ENCODE measurements at regions not wholly inside any gene's neighbourhood (a gene's known extent, or its start where the extent isn't known, plus 50 kb on each side); places are given as distances from the start of the nearest gene placed in this dataset.

DNA sequence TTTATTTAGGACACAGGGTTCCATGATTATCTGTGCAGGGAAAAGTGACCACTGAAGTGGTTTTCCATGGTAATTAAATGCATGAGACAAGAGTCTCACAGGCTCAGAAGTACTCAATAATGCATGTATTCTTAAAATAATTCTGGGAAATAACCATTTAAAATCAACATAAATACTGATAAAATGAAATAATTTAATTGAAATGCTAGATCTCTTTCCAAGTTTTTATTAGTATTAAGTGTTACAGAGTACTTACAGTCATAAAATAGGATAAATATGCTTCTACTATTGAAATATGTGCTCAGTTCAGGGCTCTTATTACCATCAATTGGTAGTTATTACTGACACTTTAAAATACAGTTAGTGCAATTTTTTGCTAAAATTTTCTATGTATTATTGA, 916.0 kb upstream of the GJE1 start:
- H3K9ac ChIP-seq (ENCODE audit: insufficient read length, low read depth), result no peak overlapping the region
- no peak overlapping the region for H3K4me3 ChIP-seq (ENCODE audit: insufficient read length, low read depth)
- DNase-seq (ENCODE audit: low read depth, low spot score), result no peak
- H3K4me1 ChIP-seq (ENCODE audit: insufficient read depth, insufficient read length), result no peaks in the 10 kb centered on the region
- no peaks in the 10 kb centered on the region for H3K36me3 ChIP-seq (ENCODE audit: insufficient read depth, insufficient read length, low read length)
- TF ChIP-seq ZNF274 (IDR thresholded peaks at IDR 0.05; ENCODE audit: low read depth, low read length) (no peak), SUZ12 (IDR thresholded peaks at IDR 0.05; ENCODE audit: extremely low read depth, insufficient read depth, insufficient read length) (no peak), YY1 (IDR thresholded peaks at IDR 0.05; ENCODE audit: insufficient read depth, insufficient read length) (no peak)
- H3K9me3 ChIP-seq (ENCODE audit: insufficient read depth, low read length), result peaks cover 17% of the 10 kb centered on the region
- H3K27me3 ChIP-seq (ENCODE audit: insufficient read depth, insufficient read length), result no peaks in the 10 kb centered on the region

DNA sequence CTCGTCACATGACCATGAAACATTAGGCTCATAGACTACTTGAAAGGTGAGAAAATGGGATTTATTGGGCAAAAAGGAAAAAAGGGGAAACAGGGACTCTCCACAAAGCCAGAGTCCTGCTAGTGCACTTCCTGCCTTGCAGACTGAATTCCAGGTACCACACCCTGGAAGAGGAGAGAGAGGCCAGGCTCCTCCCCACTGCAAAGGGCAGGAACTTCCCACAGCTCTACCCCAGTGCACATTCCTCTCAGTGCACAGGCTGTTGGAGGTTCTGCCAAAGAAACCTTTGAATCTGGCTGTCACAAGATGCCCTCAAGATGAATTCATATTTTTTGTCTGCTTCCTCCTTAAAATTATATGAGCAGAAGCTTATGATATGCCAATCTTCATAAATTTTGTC, 920.4 kb upstream of the GJE1 start:
- H3K36me3 ChIP-seq (ENCODE audit: insufficient read depth, insufficient read length, low read length), result no peaks in the 10 kb centered on the region
- H3K9ac ChIP-seq (ENCODE audit: insufficient read length, low read depth), result no peak overlapping the region
- no peaks in the 10 kb centered on the region for H3K9me3 ChIP-seq (ENCODE audit: insufficient read depth, low read length)
- no peak for TF ChIP-seq ZNF274 (IDR thresholded peaks at IDR 0.05; ENCODE audit: low read depth, low read length)
- TF ChIP-seq SUZ12 (IDR thresholded peaks at IDR 0.05; ENCODE audit: extremely low read depth, insufficient read depth, insufficient read length), result no peak
- no peak for TF ChIP-seq YY1 (IDR thresholded peaks at IDR 0.05; ENCODE audit: insufficient read depth, insufficient read length)
- H3K27me3 ChIP-seq (ENCODE audit: insufficient read depth, insufficient read length), result no peaks in the 10 kb centered on the region
- H3K4me3 ChIP-seq (ENCODE audit: insufficient read length, low read depth), result no peak overlapping the region
- H3K4me1 ChIP-seq (ENCODE audit: insufficient read depth, insufficient read length), result no peaks in the 10 kb centered on the region
- DNase-seq (ENCODE audit: low read depth, low spot score), result no peak

DNA sequence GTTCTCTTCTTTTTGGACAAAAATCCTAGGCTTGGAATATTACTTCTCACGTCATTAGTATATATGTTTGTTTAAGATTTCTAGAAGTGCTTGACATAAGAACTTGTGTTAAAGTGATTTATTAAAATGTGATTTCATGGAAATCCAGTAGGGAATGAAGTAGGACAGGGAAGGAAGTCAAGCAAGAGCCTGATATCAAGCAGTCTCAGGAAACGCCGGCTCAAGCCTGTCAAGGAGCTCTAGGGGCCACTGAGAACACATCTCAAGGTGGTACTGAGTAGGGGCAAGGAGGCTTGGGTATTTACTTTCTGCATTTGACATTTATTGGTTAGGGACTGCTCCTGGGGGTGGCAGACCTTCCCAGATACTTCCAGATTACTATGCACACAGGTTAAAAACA, 920.9 kb upstream of the GJE1 start:
- H3K27me3 ChIP-seq (ENCODE audit: insufficient read depth, insufficient read length), result no peaks in the 10 kb centered on the region
- TF ChIP-seq SUZ12 (IDR thresholded peaks at IDR 0.05; ENCODE audit: extremely low read depth, insufficient read depth, insufficient read length), result no peak
- no peak for TF ChIP-seq ZNF274 (IDR thresholded peaks at IDR 0.05; ENCODE audit: low read depth, low read length)
- no peak for TF ChIP-seq YY1 (IDR thresholded peaks at IDR 0.05; ENCODE audit: insufficient read depth, insufficient read length)
- no peak overlapping the region for H3K4me3 ChIP-seq (ENCODE audit: insufficient read length, low read depth)
- H3K9ac ChIP-seq (ENCODE audit: insufficient read length, low read depth), result no peak overlapping the region
- H3K9me3 ChIP-seq (ENCODE audit: insufficient read depth, low read length), result no peaks in the 10 kb centered on the region
- no peaks in the 10 kb centered on the region for H3K36me3 ChIP-seq (ENCODE audit: insufficient read depth, insufficient read length, low read length)
- no peak for DNase-seq (ENCODE audit: low read depth, low spot score)
- H3K4me1 ChIP-seq (ENCODE audit: insufficient read depth, insufficient read length), result no peaks in the 10 kb centered on the region

DNA sequence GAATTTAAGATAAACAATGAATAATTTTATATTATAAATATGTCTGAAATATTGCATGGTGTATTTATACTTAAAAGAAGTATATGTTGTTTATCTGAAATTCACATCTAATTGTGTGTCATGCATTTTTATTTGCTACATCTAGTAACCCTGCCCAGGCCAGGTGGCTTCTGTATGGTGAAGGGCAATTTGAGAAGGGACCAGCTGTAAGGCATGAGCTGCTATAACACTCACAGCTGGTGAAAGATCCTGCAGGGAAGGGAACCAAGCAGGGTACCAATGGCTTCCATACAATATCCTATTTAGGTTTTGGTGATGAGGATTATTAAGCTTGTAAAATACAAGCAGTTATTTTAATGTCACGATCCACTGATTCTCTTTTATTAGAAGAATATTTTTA, 921.8 kb upstream of the GJE1 start:
- no peak overlapping the region for H3K9ac ChIP-seq (ENCODE audit: insufficient read length, low read depth)
- no peak for DNase-seq (ENCODE audit: low read depth, low spot score)
- no peaks in the 10 kb centered on the region; the same call in 1 of the 2 replicates for H3K9me3 ChIP-seq (ENCODE audit: insufficient read depth, low read length)
- H3K4me1 ChIP-seq (ENCODE audit: insufficient read depth, insufficient read length), result no peaks in the 10 kb centered on the region
- no peak for TF ChIP-seq SUZ12 (IDR thresholded peaks at IDR 0.05; ENCODE audit: extremely low read depth, insufficient read depth, insufficient read length)
- no peak for TF ChIP-seq YY1 (IDR thresholded peaks at IDR 0.05; ENCODE audit: insufficient read depth, insufficient read length)
- TF ChIP-seq ZNF274 (IDR thresholded peaks at IDR 0.05; ENCODE audit: low read depth, low read length), result no peak
- H3K27me3 ChIP-seq (ENCODE audit: insufficient read depth, insufficient read length), result no peaks in the 10 kb centered on the region
- no peak overlapping the region for H3K4me3 ChIP-seq (ENCODE audit: insufficient read length, low read depth)
- H3K36me3 ChIP-seq (ENCODE audit: insufficient read depth, insufficient read length, low read length), result no peaks in the 10 kb centered on the region

DNA sequence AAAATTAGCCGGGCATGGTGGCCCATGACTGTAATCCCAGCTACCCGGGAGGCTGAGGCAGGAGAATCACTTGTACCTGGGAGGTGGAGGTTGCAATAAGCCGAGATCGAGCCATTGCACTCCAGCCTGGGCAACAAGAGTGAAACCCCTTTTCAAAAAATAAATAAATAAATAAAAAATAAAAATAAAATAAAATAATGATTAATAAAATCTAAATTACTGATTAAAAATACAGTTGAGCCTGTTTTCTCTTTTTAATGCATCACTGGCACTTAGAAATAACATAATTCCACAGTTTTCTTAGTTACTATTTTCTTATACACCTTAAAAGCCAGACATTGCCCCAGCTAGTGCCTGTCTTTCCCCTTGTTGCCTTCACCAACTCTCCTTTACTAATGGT, 922.8 kb upstream of the GJE1 start:
- no peak overlapping the region for H3K4me3 ChIP-seq (ENCODE audit: insufficient read length, low read depth)
- TF ChIP-seq SUZ12 (IDR thresholded peaks at IDR 0.05; ENCODE audit: extremely low read depth, insufficient read depth, insufficient read length) (no peak), YY1 (IDR thresholded peaks at IDR 0.05; ENCODE audit: insufficient read depth, insufficient read length) (no peak), ZNF274 (IDR thresholded peaks at IDR 0.05; ENCODE audit: low read depth, low read length) (no peak)

DNA sequence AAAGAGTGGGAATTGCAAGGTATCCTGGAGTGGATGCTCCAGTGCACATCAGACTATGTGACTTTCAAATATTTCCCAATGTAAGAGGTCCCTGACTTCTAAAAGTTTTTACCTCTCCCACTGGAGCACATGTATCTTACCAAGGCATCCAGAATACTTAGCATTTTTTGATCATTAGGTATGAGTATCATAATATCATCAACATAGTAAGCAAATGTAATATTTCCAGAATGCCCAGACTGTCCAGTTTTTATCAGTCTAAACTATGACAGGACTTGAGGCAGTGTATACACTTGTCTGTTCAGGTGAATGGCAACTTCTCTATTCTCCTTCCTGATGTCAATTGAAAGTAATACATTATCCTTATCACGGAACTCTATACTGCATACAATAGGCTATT, 924.6 kb upstream of the GJE1 start:
- no peaks in the 10 kb centered on the region for H3K4me1 ChIP-seq (ENCODE audit: insufficient read depth, insufficient read length)
- H3K9ac ChIP-seq (ENCODE audit: insufficient read length, low read depth), result no peak overlapping the region
- H3K36me3 ChIP-seq (ENCODE audit: insufficient read depth, insufficient read length, low read length), result no peaks in the 10 kb centered on the region
- H3K4me3 ChIP-seq (ENCODE audit: insufficient read length, low read depth), result no peak overlapping the region
- H3K9me3 ChIP-seq (ENCODE audit: insufficient read depth, low read length), result no peaks in the 10 kb centered on the region; the same call in 1 of the 2 replicates
- H3K27me3 ChIP-seq (ENCODE audit: insufficient read depth, insufficient read length), result no peaks in the 10 kb centered on the region
- DNase-seq (ENCODE audit: low read depth, low spot score), result no peak
- TF ChIP-seq SUZ12 (IDR thresholded peaks at IDR 0.05; ENCODE audit: extremely low read depth, insufficient read depth, insufficient read length) (no peak), YY1 (IDR thresholded peaks at IDR 0.05; ENCODE audit: insufficient read depth, insufficient read length) (no peak), ZNF274 (IDR thresholded peaks at IDR 0.05; ENCODE audit: low read depth, low read length) (no peak)

More for the DNA sequence above, 922.8 kb upstream of the GJE1 start:
- Histone ChIP-seq H3K27me3 (ENCODE audit: insufficient read depth, insufficient read length) (no peaks in the 10 kb centered on the region), H3K36me3 (ENCODE audit: insufficient read depth, insufficient read length, low read length) (no peaks in the 10 kb centered on the region), H3K4me1 (ENCODE audit: insufficient read depth, insufficient read length) (no peaks in the 10 kb centered on the region), H3K9ac (ENCODE audit: insufficient read length, low read depth) (no peak overlapping the region), H3K9me3 (ENCODE audit: insufficient read depth, low read length) (no peaks in the 10 kb centered on the region; the same call in 1 of the 2 replicates)
- DNase-seq (ENCODE audit: low read depth, low spot score), result no peak

DNA sequence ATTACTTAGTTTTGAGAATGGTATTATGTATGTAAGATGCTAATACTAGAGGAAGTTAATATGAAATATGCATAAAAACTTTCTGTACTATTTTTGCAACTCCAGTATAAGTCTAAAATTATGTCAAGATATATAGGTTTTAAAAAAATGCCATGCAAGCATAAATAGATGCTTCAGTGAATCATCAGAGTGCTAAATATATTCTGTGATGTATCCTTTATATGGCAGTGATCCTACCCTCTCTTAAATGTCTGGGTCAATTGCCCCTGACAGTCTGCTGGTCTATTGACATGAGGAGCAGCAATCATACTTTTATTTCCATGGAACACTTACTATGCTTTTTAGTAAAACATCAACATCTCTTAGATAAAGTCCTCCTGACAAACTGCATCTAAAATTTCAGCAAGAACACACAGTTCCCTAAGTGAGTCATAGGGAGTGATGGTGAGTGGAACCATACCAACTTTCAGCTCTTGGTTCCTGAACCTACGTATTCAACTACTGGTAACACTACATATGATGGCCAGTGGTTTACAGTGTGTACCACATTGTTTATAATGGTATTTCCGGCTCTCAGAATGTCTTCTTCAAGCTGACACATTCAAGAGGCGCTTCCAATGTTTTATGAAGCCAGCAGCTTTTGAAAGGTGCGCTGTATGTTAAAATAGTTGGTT, 928.7 kb upstream of the GJE1 start:
- Histone ChIP-seq H3K36me3 (ENCODE audit: insufficient read depth, insufficient read length, low read length) (no peaks in the 10 kb centered on the region), H3K27me3 (ENCODE audit: insufficient read depth, insufficient read length) (no peaks in the 10 kb centered on the region)

More for the DNA sequence above, 928.7 kb upstream of the GJE1 start:
- H3K4me3 ChIP-seq (ENCODE audit: insufficient read length, low read depth), result no peak overlapping the region
- no peak overlapping the region for H3K9ac ChIP-seq (ENCODE audit: insufficient read length, low read depth)
- H3K9me3 ChIP-seq (ENCODE audit: insufficient read depth, low read length), result no peaks in the 10 kb centered on the region; the same call in 1 of the 2 replicates
- no peak for TF ChIP-seq ZNF274 (IDR thresholded peaks at IDR 0.05; ENCODE audit: low read depth, low read length)
- TF ChIP-seq SUZ12 (IDR thresholded peaks at IDR 0.05; ENCODE audit: extremely low read depth, insufficient read depth, insufficient read length), result no peak
- TF ChIP-seq YY1 (IDR thresholded peaks at IDR 0.05; ENCODE audit: insufficient read depth, insufficient read length), result no peak
- DNase-seq (ENCODE audit: low read depth, low spot score), result no peak
- H3K4me1 ChIP-seq (ENCODE audit: insufficient read depth, insufficient read length), result no peaks in the 10 kb centered on the region
